T47D (cell line): ENCODE measurements at regions not wholly inside any gene's neighbourhood (a gene's known extent, or its start where the extent isn't known, plus 50 kb on each side); places are given as distances from the start of the nearest gene placed in this dataset.

ENCODE experiments used
- DNase-seq, 2 experiments: peaks; one replicate each; pipeline versions ENCODE4 v3.0.0 to v3.0.0-alpha.2; 2011 to 2012; ENCODE audit warnings: low read depth in 1 of 2, low spot score in 1 of 2
- JUND ChIP-seq: IDR thresholded peaks from 2 replicates; pipeline ENCODE4 v1.6.1; 2012; ENCODE audit warnings: low read depth
- in situ Hi-C: cut with HindIII; loops from 2 replicates; pipeline ENCODE4 v1.10.0; 2016; ENCODE audit warnings: low sequenced_read_pairs, low pct_unique_long_range_greater_than_20kb

- DNase-seq, result no peak
- TF ChIP-seq JUND, result no peak
- in situ Hi-C loops, result no loop called here
These were observed 79.1 kb upstream of the FAM120A start for GRCh38 chr9:93372391-93372790.

DNA sequence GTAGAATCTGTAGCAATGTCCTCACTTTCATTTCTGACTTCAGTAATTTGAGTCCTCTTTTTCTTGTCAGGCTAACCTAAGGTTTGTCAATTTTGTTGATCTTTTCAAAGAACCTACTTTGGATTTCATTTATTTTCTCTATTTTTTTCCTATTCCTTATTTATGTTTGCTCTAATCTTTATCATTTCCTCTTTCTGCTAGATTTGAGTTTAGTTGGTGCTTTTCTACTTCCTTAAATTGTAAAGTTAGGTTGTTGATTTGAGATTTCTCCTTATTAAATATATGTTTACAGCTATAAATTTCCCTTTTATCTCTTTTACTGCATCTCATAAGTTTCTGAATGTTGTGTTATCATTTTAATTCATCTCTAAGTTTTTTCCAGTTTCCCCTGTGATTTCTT is 75.1 kb upstream of the FAM120A start:
- DNase-seq, result no peak
- in situ Hi-C loops, result no loop called here
- no peak for TF ChIP-seq JUND

DNA sequence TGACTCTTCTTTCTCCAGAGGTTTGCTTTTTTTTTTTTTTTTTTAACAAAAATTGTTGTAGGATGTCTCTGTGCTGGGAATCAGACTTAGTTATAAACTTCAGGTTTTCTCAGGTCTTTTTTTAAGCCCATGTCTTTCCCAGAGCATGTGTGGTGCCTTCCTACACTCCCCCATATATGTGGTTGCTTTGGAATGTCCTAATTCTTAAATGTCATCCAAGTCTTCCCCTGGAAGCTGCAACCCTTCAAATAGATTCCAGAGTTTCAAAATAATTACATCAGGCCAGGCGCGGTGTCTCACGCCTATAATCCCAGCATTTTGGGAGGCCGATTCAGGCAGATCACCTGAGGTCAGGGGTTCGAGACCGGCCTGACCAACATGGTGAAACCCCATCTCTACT is 73.2 kb upstream of the FAM120A start:
- TF ChIP-seq JUND, result no peak
- in situ Hi-C loops, result no loop called here
- DNase-seq, result no peak

DNA sequence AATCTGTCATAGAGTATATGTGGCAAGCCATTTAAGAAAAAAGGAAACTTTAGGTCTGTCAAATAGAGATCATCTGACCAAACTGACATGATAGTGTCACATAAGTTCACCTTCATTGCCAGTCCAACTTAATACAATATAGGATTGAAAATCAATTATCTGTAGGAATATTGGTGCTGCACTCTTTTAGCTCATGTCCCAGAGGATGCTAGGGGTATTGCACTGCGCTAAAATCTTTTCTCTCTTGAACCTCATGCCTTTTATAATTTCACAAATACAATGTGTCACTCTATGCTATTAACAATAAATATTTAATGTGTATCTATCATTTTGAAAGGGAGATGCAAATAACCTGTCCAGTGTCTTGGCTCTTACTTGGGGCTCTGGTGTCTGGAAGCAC is 72.4 kb upstream of the FAM120A start:
- DNase-seq, result no peak
- TF ChIP-seq JUND, result no peak
- in situ Hi-C loops, result no loop called here

DNA sequence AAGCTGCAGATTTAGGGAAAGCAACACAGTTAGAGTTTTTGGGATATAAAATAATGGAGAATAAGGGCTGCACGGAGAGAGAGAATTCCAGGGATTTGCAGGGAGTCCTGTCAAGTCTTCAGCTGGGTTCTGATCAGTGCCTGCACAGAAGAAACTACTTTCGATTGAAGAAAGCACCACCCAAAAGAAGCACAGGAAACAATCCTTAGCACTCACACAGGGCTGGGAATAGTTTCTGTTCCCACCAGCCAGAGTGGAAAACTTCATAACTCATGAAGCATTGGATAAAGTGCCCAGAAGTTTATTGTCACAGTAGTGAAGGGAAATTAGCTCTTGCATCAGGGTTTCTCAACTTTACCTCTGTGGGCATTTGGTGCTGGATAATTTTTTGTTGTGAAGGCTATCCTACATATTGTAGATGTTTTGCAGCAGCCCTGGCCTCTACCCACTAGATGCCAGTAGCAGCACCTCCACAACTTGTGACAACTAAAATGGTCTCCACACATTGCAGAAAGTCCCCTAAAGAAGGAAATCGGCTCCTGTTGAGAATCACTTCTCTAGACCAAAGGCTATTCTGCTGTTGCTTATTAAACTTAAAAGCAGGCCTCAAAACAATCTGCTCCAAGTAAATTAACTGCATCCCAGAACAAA is 71.0 kb upstream of the FAM120A start:
- DNase-seq, result peak in 1 of 2 experiments; percentile 58
- no peak for TF ChIP-seq JUND
- in situ Hi-C loops, result no loop called here

- in situ Hi-C loops, result no loop called here
- TF ChIP-seq JUND, result no peak
- DNase-seq, result peak in 1 of 2 experiments; percentile 51
These were observed 63.7 kb upstream of the FAM120A start for GRCh38 chr9:93387791-93388190.

- peak in 1 of 2 experiments; percentile 27 for DNase-seq
- no peak for TF ChIP-seq JUND
- in situ Hi-C loops, result no loop called here
These were observed 60.5 kb upstream of the FAM120A start for GRCh38 chr9:93390953-93391515.

GRCh38 chr9:93391898-93392297 is 59.6 kb upstream of the FAM120A start:
- in situ Hi-C loops, result no loop called here

GRCh38 chr9:93392974-93393373 is 58.5 kb upstream of the FAM120A start:
- no peak for DNase-seq
- in situ Hi-C loops, result no loop called here
- TF ChIP-seq JUND, result no peak

More at GRCh38 chr9:93391898-93392297, 59.6 kb upstream of the FAM120A start:
- DNase-seq, result no peak
- TF ChIP-seq JUND, result no peak
